Chondrocyte (in vitro differentiated cells): ENCODE measurements at regions not wholly inside any gene's neighbourhood (a gene's known extent, or its start where the extent isn't known, plus 50 kb on each side); places are given as distances from the start of the nearest gene placed in this dataset.
A peak's percentile ranks its signal among the peaks of the same experiment; 100 is the strongest.

Source experiments
- DNase-seq: peaks from one replicate; pipeline ENCODE4 v3.0.0; 2021; ENCODE audit warnings: mixed read lengths, low spot score
- H3K27ac Mint-ChIP-seq: one replicate; pipeline ENCODE4 v1.8.0; 2021; ENCODE audit warnings: mild to moderate bottlenecking, moderate library complexity, mixed read lengths; ENCODE audit not compliant: unreplicated experiment
- H3K27me3 Mint-ChIP-seq: 2 replicates; pipeline ENCODE4 v1.8.0; 2021; ENCODE audit warnings: low read depth, mixed read lengths
- H3K36me3 Mint-ChIP-seq: 2 replicates; pipeline ENCODE4 v1.8.0; 2021; ENCODE audit warnings: low read depth, mixed read lengths
- H3K4me1 Mint-ChIP-seq: 2 replicates; pipeline ENCODE4 v1.8.0; 2021; ENCODE audit warnings: low read depth, mild to moderate bottlenecking, mixed read lengths
- H3K4me3 Mint-ChIP-seq: one replicate; pipeline ENCODE4 v1.8.0; 2021; ENCODE audit warnings: mild to moderate bottlenecking, moderate library complexity, mixed read lengths; ENCODE audit not compliant: unreplicated experiment
- H3K9me3 Mint-ChIP-seq: 2 replicates; pipeline ENCODE4 v1.8.0; 2021; ENCODE audit warnings: low read depth, mixed read lengths
- CTCF ChIP-seq: fragments of 200-600 bp; sonication (generic); IDR thresholded peaks from 2 replicates; pipeline ENCODE4 v1.5.0; 2021; ENCODE audit warnings: antibody characterized with exemption, mild to moderate bottlenecking, moderate library complexity

- peaks cover 1% of the 10 kb centered on the region for H3K36me3 Mint-ChIP-seq
These were observed 482.6 kb downstream of the MIAT start for GRCh38 chr22:27139935-27140511.

GRCh38 chr22:27142286-27142685, 484.9 kb downstream of the MIAT start:
- Mint-ChIP-seq H3K9me3 (no peaks in the 10 kb centered on the region), H3K4me3 (no peak overlapping the region), H3K27me3 (no peaks in the 10 kb centered on the region), H3K4me1 (peaks cover 56% of the 10 kb centered on the region), H3K27ac (peak overlapping the region; percentile 29), H3K36me3 (peaks cover 1% of the 10 kb centered on the region)
- DNase-seq: no peak
- TF ChIP-seq CTCF: no peak

More at GRCh38 chr22:27139935-27140511, 482.6 kb downstream of the MIAT start:
- Mint-ChIP-seq H3K9me3 (peaks cover 7% of the 10 kb centered on the region), H3K4me1 (peaks cover 71% of the 10 kb centered on the region), H3K27ac (peak overlapping the region; percentile 88), H3K27me3 (no peaks in the 10 kb centered on the region), H3K4me3 (peak overlapping the region; percentile 18)
- DNase-seq: no peak
- no peak for TF ChIP-seq CTCF

GRCh38 chr22:27144321-27144720, 486.9 kb downstream of the MIAT start:
- no peaks in the 10 kb centered on the region for H3K27me3 Mint-ChIP-seq
- DNase-seq: no peak
- no peak overlapping the region for H3K4me3 Mint-ChIP-seq
- H3K27ac Mint-ChIP-seq: peak overlapping the region; percentile 23
- no peaks in the 10 kb centered on the region for H3K9me3 Mint-ChIP-seq
- peaks cover 1% of the 10 kb centered on the region for H3K36me3 Mint-ChIP-seq
- peaks cover 36% of the 10 kb centered on the region for H3K4me1 Mint-ChIP-seq
- TF ChIP-seq CTCF: peak; percentile 18

- Mint-ChIP-seq H3K27me3 (no peaks in the 10 kb centered on the region), H3K36me3 (peaks cover 1% of the 10 kb centered on the region), H3K9me3 (no peaks in the 10 kb centered on the region), H3K27ac (no peak overlapping the region), H3K4me3 (no peak overlapping the region), H3K4me1 (peaks cover 28% of the 10 kb centered on the region)
- TF ChIP-seq CTCF: no peak
- no peak for DNase-seq
These were observed 489.7 kb downstream of the MIAT start for GRCh38 chr22:27146866-27147633.

GRCh38 chr22:27148055-27148454, 490.7 kb downstream of the MIAT start:
- Mint-ChIP-seq H3K27me3 (no peaks in the 10 kb centered on the region), H3K4me3 (no peak overlapping the region), H3K9me3 (peaks cover 5% of the 10 kb centered on the region), H3K36me3 (peaks cover 1% of the 10 kb centered on the region), H3K27ac (no peak overlapping the region), H3K4me1 (peaks cover 22% of the 10 kb centered on the region)
- no peak for DNase-seq
- TF ChIP-seq CTCF: no peak
